Stimulated activated CD8-positive, alpha-beta memory T cell treated with anti-CD3 and anti-CD28 coated beads, Interleukin-7, amount 100 ng/mL, for 48 hours (primary cell): ENCODE measurements at regions not wholly inside any gene's neighbourhood (a gene's known extent, or its start where the extent isn't known, plus 50 kb on each side); places are given as distances from the start of the nearest gene placed in this dataset.
"Not testable (repeated sequence)": the region's sequence is repeated elsewhere in the genome, so short reads cannot be mapped to it uniquely, and the experiment has no call there.

Experiments
- DNase-seq, 2 donors: peaks; one replicate each; pipeline ENCODE4 v3.0.0-alpha.2; 2020; ENCODE audit warnings: low read depth in 1 of 2; ENCODE audit errors: extremely low read depth in 1 of 2

- DNase-seq: not testable (repeated sequence)
Measured at GRCh38 chr7:101679653-101680173, 50.6 kb upstream of the MYL10 start.

GRCh38 chr7:101680406-101681145 is 51.5 kb upstream of the MYL10 start:
- no peak for DNase-seq

GRCh38 chr7:101681170-101682007 is 52.3 kb upstream of the MYL10 start:
- DNase-seq: no peak

- no peak for DNase-seq
Measured at GRCh38 chr7:101684983-101685330, 55.9 kb upstream of the MYL10 start.

- no peak for DNase-seq
Measured at GRCh38 chr7:101686030-101686429, 56.9 kb upstream of the MYL10 start.

- no peak for DNase-seq
Measured at GRCh38 chr7:101687081-101687480, 58.0 kb upstream of the MYL10 start.

GRCh38 chr7:101687791-101688182 is 58.7 kb upstream of the MYL10 start:
- no peak for DNase-seq

- DNase-seq: peak; percentile 59 to 63
Measured at GRCh38 chr7:101688183-101688831, 59.2 kb upstream of the MYL10 start.

- DNase-seq: no peak
Measured at GRCh38 chr7:101688995-101689907, 60.2 kb upstream of the MYL10 start.

GRCh38 chr7:101690061-101690460 is 61.0 kb upstream of the MYL10 start:
- no peak for DNase-seq

GRCh38 chr7:101691822-101692384 is 62.8 kb upstream of the MYL10 start:
- no peak for DNase-seq

- DNase-seq: no peak
Measured at GRCh38 chr7:101693498-101694091, 64.5 kb upstream of the MYL10 start.

- no peak for DNase-seq
Measured at GRCh38 chr7:101698964-101699363, 69.9 kb upstream of the MYL10 start.

GRCh38 chr7:101699399-101699798 is 70.3 kb upstream of the MYL10 start:
- no peak for DNase-seq

GRCh38 chr7:101699881-101700823 is 71.1 kb upstream of the MYL10 start:
- no peak for DNase-seq

GRCh38 chr7:101701153-101701794 is 72.2 kb upstream of the MYL10 start:
- no peak for DNase-seq

GRCh38 chr7:101702362-101702850 is 73.3 kb upstream of the MYL10 start:
- DNase-seq: no peak

GRCh38 chr7:101705331-101705730 is 76.2 kb upstream of the MYL10 start:
- DNase-seq: no peak
